GM12878 (cell line): ENCODE measurements at regions not wholly inside any gene's neighbourhood (a gene's known extent, or its start where the extent isn't known, plus 50 kb on each side); places are given as distances from the start of the nearest gene placed in this dataset.
"Not testable (repeated sequence)": the region's sequence is repeated elsewhere in the genome, so short reads cannot be mapped to it uniquely, and the experiment has no call there.

Source experiments
- BRCA1 ChIP-seq: IDR thresholded peaks from 2 replicates; pipeline ENCODE4 v1.6.1; 2011; ENCODE audit warnings: low read depth, low read length, improper control_type of control experiment
- CTCF ChIP-seq, 3 experiments: IDR thresholded peaks in 2 of 3; conservative IDR thresholded peaks in 1 of 3; 2 replicates each; pipeline ENCODE4 v1.5.1; 2011; ENCODE audit warnings: low read depth in 3 of 3, low read length in 3 of 3, mild to moderate bottlenecking in 3 of 3, control low read depth in 2 of 3, moderate library complexity in 2 of 3, inconsistent platforms in 1 of 3, mixed read lengths in 1 of 3; ENCODE audit not compliant: control insufficient read depth in 2 of 3, insufficient read depth in 1 of 3; ENCODE audit errors: extremely low read depth in 1 of 3
- EZH2 ChIP-seq: IDR thresholded peaks from 2 replicates; pipeline ENCODE4 v1.6.1; 2012; ENCODE audit warnings: low read depth, mild to moderate bottlenecking, control low read depth, inconsistent platforms, low read length, borderline replicate concordance; ENCODE audit not compliant: control insufficient read depth
- NBN ChIP-seq: fragments of 450-650 bp; IDR thresholded peaks from 2 replicates; pipeline ENCODE4 v1.6.1; 2016
- SP1 ChIP-seq: IDR thresholded peaks from one replicate; pipeline ENCODE4 v1.6.1; 2011; ENCODE audit warnings: low read depth, low read length
- SRF ChIP-seq, 2 experiments: IDR thresholded peaks; 2 replicates each; pipeline ENCODE4 v1.6.1; 2011; ENCODE audit warnings: low read depth in 2 of 2, low read length in 2 of 2, mild to moderate bottlenecking in 1 of 2, moderate library complexity in 1 of 2
- ZBTB33 ChIP-seq: fragments of 450-650 bp; IDR thresholded peaks from 2 replicates; pipeline ENCODE4 v1.6.1; 2017; ENCODE audit warnings: mild to moderate bottlenecking

- TF ChIP-seq SRF (IDR thresholded peaks at IDR 0.05; ENCODE audit: low read depth in 2 of 2, low read length in 2 of 2); ZBTB33; CTCF (IDR thresholded peaks at IDR 0.05 in 2 of 3, conservative IDR thresholded peaks at IDR 0.05 in 1 of 3; ENCODE audit: control insufficient read depth in 2 of 3, extremely low read depth in 1 of 3, insufficient read depth in 1 of 3, low read depth in 3 of 3, low read length in 3 of 3); SP1; EZH2; NBN; BRCA1: not testable (repeated sequence)
Observed at GRCh38 chr4:49218931-49219330, 232.9 kb downstream of the CWH43 start.
